ENCODE measurements at regions not wholly inside any gene's neighbourhood (a gene's known extent, or its start where the extent isn't known, plus 50 kb on each side); places are given as distances from the start of the nearest gene placed in this dataset.
A peak's percentile ranks its signal among the peaks of the same experiment; 100 is the strongest.

DNA sequence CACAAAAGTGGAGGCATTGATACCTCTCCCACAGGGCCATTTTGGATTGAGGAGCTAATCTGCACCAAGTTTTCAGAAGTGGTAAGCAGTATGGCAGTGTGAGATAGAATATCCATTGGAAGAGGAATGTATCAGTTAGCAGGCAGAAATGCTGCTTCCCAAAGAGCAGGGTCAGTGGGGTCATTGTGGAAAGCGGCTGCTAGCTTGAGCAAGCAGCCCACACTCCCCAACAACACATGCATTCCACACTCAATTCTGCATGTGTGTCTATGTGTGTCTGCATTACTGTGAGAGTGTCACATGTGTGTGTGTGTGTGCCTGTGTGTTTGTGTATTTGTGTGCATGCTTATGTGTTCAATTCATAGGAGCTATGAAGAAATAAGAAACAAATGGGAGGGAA, 190.9 kb upstream of the FOXA2 start:
- POLR2A ChIA-PET = no interaction called here
- CTCF ChIA-PET (ENCODE audit: low intra/inter-chr PET ratio, low total read pairs) = no interaction called here
- no peak overlapping the region for H3K4me2 ChIP-seq (ENCODE audit: low read depth, low read length)
- FAIRE-seq = no peak
- no peaks in the 10 kb centered on the region for H3K4me1 ChIP-seq (ENCODE audit: insufficient read depth, low read length)
- intact Hi-C loops (cut with micrococcal nuclease; ENCODE audit: unreplicated experiment) (no loop called here), in situ Hi-C loops (cut with HindIII; ENCODE audit: extremely low pct_ligation_motif_present, low pct_unique_long_range_greater_than_20kb) (no loop called here)
- no peak for ATAC-seq
- no peaks in the 10 kb centered on the region for H3K9me3 ChIP-seq (ENCODE audit: low read length)
- no peaks in the 10 kb centered on the region for H3K79me2 ChIP-seq (ENCODE audit: insufficient read depth, low read length)
- no peak overlapping the region for H3K9ac ChIP-seq (ENCODE audit: insufficient read depth, low read depth, low read length)
- no peak overlapping the region for H3K4me3 ChIP-seq (replicated peaks in 1 of 3; ENCODE audit: insufficient read depth in 1 of 3, low read depth in 2 of 3, low read length in 3 of 3)
- no peak overlapping the region for H3K27ac ChIP-seq (ENCODE audit: extremely low read length, insufficient read depth, low read length)
- H3K36me3 ChIP-seq (replicated peaks in 1 of 2; ENCODE audit: control insufficient read depth in 1 of 2, insufficient read depth in 2 of 2, low read length in 2 of 2) = no peaks in the 10 kb centered on the region
- H4K20me1 ChIP-seq (ENCODE audit: insufficient read depth, low read length) = no peaks in the 10 kb centered on the region
- H3K27me3 ChIP-seq (ENCODE audit: control insufficient read depth in 1 of 2, insufficient read depth in 2 of 2, low read length in 2 of 2) = peaks cover 0 to 2% of the 10 kb centered on the region in 2 experiments; a peak in 2 of 5 replicates
- 12% methylated on average over 1 of the region's 1 CpG for WGBS (ENCODE audit: low lambda C conversion rate)
- H2AFZ ChIP-seq (ENCODE audit: low read length) = no peak overlapping the region
- no TSS peak for BruUV-seq (replicated peaks)
- no peak for DNase-seq (ENCODE audit: low spot score)
- TF ChIP-seq MNT (IDR thresholded peaks at IDR 0.05) (peak; percentile 54; the same call in 1 of the 2 replicates), ZNF251 (CRISPR knock-in tag; IDR thresholded peaks at IDR 0.05) (no peak), ZNF354B (CRISPR knock-in tag; IDR thresholded peaks at IDR 0.05) (no peak), EEA1 (CRISPR knock-in tag; IDR thresholded peaks at IDR 0.05; ENCODE audit: borderline replicate concordance) (no peak), U2AF2 (IDR thresholded peaks at IDR 0.05; ENCODE audit: low read depth, low read length) (no peak)

GRCh38 chr20:22775671-22776139, 191.3 kb upstream of the FOXA2 start:
- Histone ChIP-seq H4K20me1 (ENCODE audit: insufficient read depth, low read length) (no peaks in the 10 kb centered on the region), H3K36me3 (replicated peaks in 1 of 2; ENCODE audit: control insufficient read depth in 1 of 2, insufficient read depth in 2 of 2, low read length in 2 of 2) (no peaks in the 10 kb centered on the region), H3K9me3 (ENCODE audit: low read length) (no peaks in the 10 kb centered on the region), H3K27ac (ENCODE audit: extremely low read length, insufficient read depth, low read length) (no peak overlapping the region), H3K4me1 (ENCODE audit: insufficient read depth, low read length) (no peaks in the 10 kb centered on the region), H3K27me3 (ENCODE audit: control insufficient read depth in 1 of 2, insufficient read depth in 2 of 2, low read length in 2 of 2) (peaks cover 0 to 2% of the 10 kb centered on the region in 2 experiments; a peak in 2 of 5 replicates), H2AFZ (ENCODE audit: low read length) (no peak overlapping the region), H3K9ac (ENCODE audit: insufficient read depth, low read depth, low read length) (no peak overlapping the region), H3K4me3 (replicated peaks in 1 of 3; ENCODE audit: insufficient read depth in 1 of 3, low read depth in 2 of 3, low read length in 3 of 3) (no peak overlapping the region), H3K79me2 (ENCODE audit: insufficient read depth, low read length) (no peaks in the 10 kb centered on the region), H3K4me2 (ENCODE audit: low read depth, low read length) (no peak overlapping the region)
- TF ChIP-seq FOSL2 (CRISPR knock-in tag; IDR thresholded peaks at IDR 0.05) (0 out of 2 replicates have a peak, but pooled peaks have one; percentile 38), ONECUT2 (CRISPR knock-in tag; IDR thresholded peaks at IDR 0.05) (no peak)
- DNase-seq (ENCODE audit: low spot score) (peak; percentile 38), ATAC-seq (no peak), FAIRE-seq (no peak)
- in situ Hi-C loops (cut with HindIII; ENCODE audit: extremely low pct_ligation_motif_present, low pct_unique_long_range_greater_than_20kb) (no loop called here), intact Hi-C loops (cut with micrococcal nuclease; ENCODE audit: unreplicated experiment) (no loop called here)
- ChIA-PET CTCF (ENCODE audit: low intra/inter-chr PET ratio, low total read pairs) (no interaction called here), POLR2A (no interaction called here)
- 3% methylated on average over 2 of the region's 2 CpGs for WGBS (ENCODE audit: low lambda C conversion rate)
- no TSS peak for BruUV-seq (replicated peaks)

Measured in HepG2 (cell line).